Type B pancreatic cell (in vitro differentiated cells): ENCODE measurements at regions not wholly inside any gene's neighbourhood (a gene's known extent, or its start where the extent isn't known, plus 50 kb on each side); places are given as distances from the start of the nearest gene placed in this dataset.
A peak's percentile ranks its signal among the peaks of the same experiment; 100 is the strongest.

Experiments used
- DNase-seq: peaks from one replicate; pipeline ENCODE4 v3.0.0; 2021; ENCODE audit warnings: mixed read lengths; ENCODE audit not compliant: unreplicated experiment; ENCODE audit errors: extremely low spot score
- H3K27ac Mint-ChIP-seq: 2 replicates; pipeline ENCODE4 v1.8.0; 2021; ENCODE audit warnings: mild to moderate bottlenecking, mixed read lengths
- H3K27me3 Mint-ChIP-seq: 2 replicates; pipeline ENCODE4 v1.8.0; 2021; ENCODE audit warnings: mixed read lengths
- H3K36me3 Mint-ChIP-seq: 2 replicates; pipeline ENCODE4 v1.8.0; 2021; ENCODE audit warnings: mixed read lengths
- H3K4me1 Mint-ChIP-seq: one replicate; pipeline ENCODE4 v1.8.0; 2021; ENCODE audit warnings: mixed read lengths; ENCODE audit not compliant: unreplicated experiment
- H3K4me3 Mint-ChIP-seq: 2 replicates; pipeline ENCODE4 v1.8.0; 2021; ENCODE audit warnings: mild to moderate bottlenecking, mixed read lengths
- H3K9me3 Mint-ChIP-seq: 2 replicates; pipeline ENCODE4 v1.8.0; 2021; ENCODE audit warnings: mixed read lengths
- CTCF ChIP-seq: fragments of 200-600 bp; sonication (generic); conservative IDR thresholded peaks from 2 replicates; pipeline ENCODE4 v1.5.0; 2021; ENCODE audit warnings: antibody characterized with exemption, mild to moderate bottlenecking

GRCh38 chr1:59075021-59075420 is 221.9 kb upstream of the FGGY start:
- no peak for DNase-seq
- H3K4me1 Mint-ChIP-seq = peaks cover 39% of the 10 kb centered on the region
- TF ChIP-seq CTCF = no peak
- H3K27ac Mint-ChIP-seq = no peak overlapping the region
- H3K4me3 Mint-ChIP-seq = no peak overlapping the region
- no peaks in the 10 kb centered on the region for H3K36me3 Mint-ChIP-seq
- peaks cover 3% of the 10 kb centered on the region for H3K27me3 Mint-ChIP-seq
- peaks cover 5% of the 10 kb centered on the region for H3K9me3 Mint-ChIP-seq

GRCh38 chr1:59076612-59077011 is 220.3 kb upstream of the FGGY start:
- Mint-ChIP-seq H3K4me1 (peaks cover 38% of the 10 kb centered on the region), H3K4me3 (no peak overlapping the region), H3K27ac (no peak overlapping the region), H3K27me3 (peaks cover 3% of the 10 kb centered on the region), H3K9me3 (peaks cover 5% of the 10 kb centered on the region), H3K36me3 (no peaks in the 10 kb centered on the region)
- DNase-seq = no peak
- peak; percentile 34 for TF ChIP-seq CTCF

GRCh38 chr1:59077466-59078069 is 219.3 kb upstream of the FGGY start:
- Mint-ChIP-seq H3K36me3 (no peaks in the 10 kb centered on the region), H3K27ac (no peak overlapping the region), H3K9me3 (no peaks in the 10 kb centered on the region), H3K27me3 (peaks cover 3% of the 10 kb centered on the region), H3K4me1 (peaks cover 32% of the 10 kb centered on the region), H3K4me3 (no peak overlapping the region)
- no peak for DNase-seq
- no peak for TF ChIP-seq CTCF

- peaks cover 3% of the 10 kb centered on the region for H3K27me3 Mint-ChIP-seq
- no peaks in the 10 kb centered on the region for H3K36me3 Mint-ChIP-seq
- no peak overlapping the region for H3K4me3 Mint-ChIP-seq
- peaks cover 32% of the 10 kb centered on the region for H3K4me1 Mint-ChIP-seq
- H3K9me3 Mint-ChIP-seq = no peaks in the 10 kb centered on the region
- no peak overlapping the region for H3K27ac Mint-ChIP-seq
- no peak for TF ChIP-seq CTCF
- no peak for DNase-seq
Measured at GRCh38 chr1:59078070-59078800, 218.7 kb upstream of the FGGY start.

GRCh38 chr1:59078866-59079265 is 218.0 kb upstream of the FGGY start:
- no peaks in the 10 kb centered on the region for H3K9me3 Mint-ChIP-seq
- no peak for TF ChIP-seq CTCF
- H3K4me3 Mint-ChIP-seq = no peak overlapping the region
- DNase-seq = no peak
- peaks cover 33% of the 10 kb centered on the region for H3K4me1 Mint-ChIP-seq
- no peak overlapping the region for H3K27ac Mint-ChIP-seq
- no peaks in the 10 kb centered on the region for H3K36me3 Mint-ChIP-seq
- peaks cover 3% of the 10 kb centered on the region for H3K27me3 Mint-ChIP-seq
